ENCODE measurements at regions not wholly inside any gene's neighbourhood (a gene's known extent, or its start where the extent isn't known, plus 50 kb on each side); places are given as distances from the start of the nearest gene placed in this dataset.

GRCh38 chr6:119978274-119978889 is 628.8 kb upstream of the MAN1A1 start:
- intact Hi-C loops (cut with DNase I), result loop anchor here (10.0 kb wide), 1 partner anchor 644 kb away; no protein-coding TSS in a partner anchor

GRCh38 chr6:119974430-119975159 is 625.0 kb upstream of the MAN1A1 start:
- TF ChIP-seq CTCF (IDR thresholded peaks at IDR 0.05), result no peak

More at GRCh38 chr6:119978274-119978889, 628.8 kb upstream of the MAN1A1 start:
- no peaks in the 10 kb centered on the region for H3K36me3 ChIP-seq
- no peaks in the 10 kb centered on the region for H3K4me1 ChIP-seq
- DNase-seq, result no peak
- TF ChIP-seq CTCF (IDR thresholded peaks at IDR 0.05), result peak; percentile 13
- H3K27me3 ChIP-seq, result no peaks in the 10 kb centered on the region
- no peak overlapping the region for H3K27ac ChIP-seq
- no peaks in the 10 kb centered on the region for H3K9me3 ChIP-seq
- H3K4me3 ChIP-seq, result no peak overlapping the region
- no peak overlapping the region for H3K9ac ChIP-seq (ENCODE audit: low read depth in 2 of 2, low read length in 2 of 2)

GRCh38 chr6:119966484-119966883 is 616.9 kb upstream of the MAN1A1 start:
- TF ChIP-seq CTCF (IDR thresholded peaks at IDR 0.05), result no peak
- Histone ChIP-seq H3K9ac (ENCODE audit: low read depth in 2 of 2, low read length in 2 of 2) (no peak overlapping the region), H3K27ac (no peak overlapping the region), H3K4me3 (no peak overlapping the region), H3K9me3 (no peaks in the 10 kb centered on the region), H3K36me3 (no peaks in the 10 kb centered on the region), H3K27me3 (no peaks in the 10 kb centered on the region), H3K4me1 (no peaks in the 10 kb centered on the region)
- DNase-seq, result no peak
- intact Hi-C loops (cut with DNase I), result no loop called here

More at GRCh38 chr6:119974430-119975159, 625.0 kb upstream of the MAN1A1 start:
- Histone ChIP-seq H3K27ac (no peak overlapping the region), H3K9me3 (no peaks in the 10 kb centered on the region), H3K9ac (ENCODE audit: low read depth in 2 of 2, low read length in 2 of 2) (no peak overlapping the region), H3K36me3 (no peaks in the 10 kb centered on the region), H3K4me3 (no peak overlapping the region), H3K27me3 (no peaks in the 10 kb centered on the region), H3K4me1 (no peaks in the 10 kb centered on the region)
- no peak for DNase-seq
- intact Hi-C loops (cut with DNase I), result loop anchor here (10.0 kb wide), 1 partner anchor 640 kb away; no protein-coding TSS in a partner anchor

GRCh38 chr6:119965900-119966299 is 616.3 kb upstream of the MAN1A1 start:
- Histone ChIP-seq H3K4me3 (no peak overlapping the region), H3K9me3 (no peaks in the 10 kb centered on the region), H3K9ac (ENCODE audit: low read depth in 2 of 2, low read length in 2 of 2) (no peak overlapping the region), H3K27ac (no peak overlapping the region), H3K27me3 (no peaks in the 10 kb centered on the region), H3K4me1 (no peaks in the 10 kb centered on the region), H3K36me3 (no peaks in the 10 kb centered on the region)
- intact Hi-C loops (cut with DNase I), result no loop called here
- DNase-seq, result no peak
- TF ChIP-seq CTCF (IDR thresholded peaks at IDR 0.05), result no peak

- H3K27ac ChIP-seq, result no peak overlapping the region
- H3K9ac ChIP-seq (ENCODE audit: low read depth in 2 of 2, low read length in 2 of 2), result no peak overlapping the region
- H3K36me3 ChIP-seq, result no peaks in the 10 kb centered on the region
- intact Hi-C loops (cut with DNase I), result no loop called here
- H3K27me3 ChIP-seq, result no peaks in the 10 kb centered on the region
- no peak for TF ChIP-seq CTCF (IDR thresholded peaks at IDR 0.05)
- H3K4me3 ChIP-seq, result no peak overlapping the region
- H3K9me3 ChIP-seq, result no peaks in the 10 kb centered on the region
- H3K4me1 ChIP-seq, result no peaks in the 10 kb centered on the region
- DNase-seq, result no peak
Observed at GRCh38 chr6:119965008-119965407, 615.4 kb upstream of the MAN1A1 start.

All from colonic mucosa (tissue), 4 donors.